NCI-H226 (cell line): ENCODE measurements at regions not wholly inside any gene's neighbourhood (a gene's known extent, or its start where the extent isn't known, plus 50 kb on each side); places are given as distances from the start of the nearest gene placed in this dataset.

ENCODE experiments used
- DNase-seq: peaks from one replicate; pipeline ENCODE4 v3.0.0-alpha.2; 2015

GRCh38 chr6:139778688-139779087 lies 404.2 kb upstream of the CITED2 start:
- peak; percentile 28 for DNase-seq

- DNase-seq: no peak
These were observed 403.7 kb upstream of the CITED2 start for GRCh38 chr6:139778106-139778505.

GRCh38 chr6:139777202-139777970 lies 402.9 kb upstream of the CITED2 start:
- no peak for DNase-seq

GRCh38 chr6:139776041-139776440 lies 401.6 kb upstream of the CITED2 start:
- no peak for DNase-seq

GRCh38 chr6:139768196-139768595 lies 393.7 kb upstream of the CITED2 start:
- no peak for DNase-seq

- DNase-seq: no peak
These were observed 392.3 kb upstream of the CITED2 start for GRCh38 chr6:139766796-139767195.

- DNase-seq: peak; percentile 87
These were observed 391.4 kb upstream of the CITED2 start for GRCh38 chr6:139765825-139766285.

GRCh38 chr6:139764498-139764986 lies 390.1 kb upstream of the CITED2 start:
- DNase-seq: peak; percentile 95

- DNase-seq: peak; percentile 74
These were observed 389.2 kb upstream of the CITED2 start for GRCh38 chr6:139763468-139764210.

- no peak for DNase-seq
These were observed 388.2 kb upstream of the CITED2 start for GRCh38 chr6:139762587-139763031.

- DNase-seq: no peak
These were observed 385.7 kb upstream of the CITED2 start for GRCh38 chr6:139760128-139760527.

- DNase-seq: no peak
These were observed 384.6 kb upstream of the CITED2 start for GRCh38 chr6:139759086-139759485.

- no peak for DNase-seq
These were observed 383.8 kb upstream of the CITED2 start for GRCh38 chr6:139758209-139758611.

- peak; percentile 39 for DNase-seq
These were observed 383.3 kb upstream of the CITED2 start for GRCh38 chr6:139757784-139758183.

- no peak for DNase-seq
These were observed 381.9 kb upstream of the CITED2 start for GRCh38 chr6:139756381-139756780.

GRCh38 chr6:139754898-139755775 lies 380.7 kb upstream of the CITED2 start:
- DNase-seq: no peak

GRCh38 chr6:139753198-139753861 lies 378.9 kb upstream of the CITED2 start:
- peak; percentile 80 for DNase-seq

GRCh38 chr6:139752086-139752485 lies 377.6 kb upstream of the CITED2 start:
- DNase-seq: no peak

- DNase-seq: no peak
These were observed 376.7 kb upstream of the CITED2 start for GRCh38 chr6:139751179-139751578.

GRCh38 chr6:139748353-139749146 lies 374.1 kb upstream of the CITED2 start:
- DNase-seq: peak; percentile 97

GRCh38 chr6:139747154-139747553 lies 372.7 kb upstream of the CITED2 start:
- DNase-seq: no peak
